Nephron progenitor cell (in vitro differentiated cells): ENCODE measurements at regions not wholly inside any gene's neighbourhood (a gene's known extent, or its start where the extent isn't known, plus 50 kb on each side); places are given as distances from the start of the nearest gene placed in this dataset.

Source experiments
- DNase-seq: peaks from one replicate; pipeline ENCODE4 v3.0.0; 2021
- H3K27ac Mint-ChIP-seq: 2 replicates; pipeline ENCODE4 v1.8.0; 2021; ENCODE audit warnings: mild to moderate bottlenecking, moderate library complexity, mixed read lengths
- H3K27me3 Mint-ChIP-seq: 2 replicates; pipeline ENCODE4 v1.8.0; 2021; ENCODE audit warnings: mild to moderate bottlenecking, low read depth, mixed read lengths; ENCODE audit not compliant: poor library complexity
- H3K36me3 Mint-ChIP-seq: 2 replicates; pipeline ENCODE4 v1.8.0; 2021; ENCODE audit warnings: low read depth, mixed read lengths
- H3K4me1 Mint-ChIP-seq: 2 replicates; pipeline ENCODE4 v1.8.0; 2021; ENCODE audit warnings: mixed read lengths
- H3K4me3 Mint-ChIP-seq: 2 replicates; pipeline ENCODE4 v1.8.0; 2021; ENCODE audit warnings: mild to moderate bottlenecking, moderate library complexity, mixed read lengths
- H3K9me3 Mint-ChIP-seq: 2 replicates; pipeline ENCODE4 v1.8.0; 2021; ENCODE audit warnings: mild to moderate bottlenecking, moderate library complexity, mixed read lengths
- CTCF ChIP-seq: fragments of 200-600 bp; sonication (generic); IDR thresholded peaks from 2 replicates; pipeline ENCODE4 v1.5.0; 2021; ENCODE audit warnings: antibody characterized with exemption

DNA sequence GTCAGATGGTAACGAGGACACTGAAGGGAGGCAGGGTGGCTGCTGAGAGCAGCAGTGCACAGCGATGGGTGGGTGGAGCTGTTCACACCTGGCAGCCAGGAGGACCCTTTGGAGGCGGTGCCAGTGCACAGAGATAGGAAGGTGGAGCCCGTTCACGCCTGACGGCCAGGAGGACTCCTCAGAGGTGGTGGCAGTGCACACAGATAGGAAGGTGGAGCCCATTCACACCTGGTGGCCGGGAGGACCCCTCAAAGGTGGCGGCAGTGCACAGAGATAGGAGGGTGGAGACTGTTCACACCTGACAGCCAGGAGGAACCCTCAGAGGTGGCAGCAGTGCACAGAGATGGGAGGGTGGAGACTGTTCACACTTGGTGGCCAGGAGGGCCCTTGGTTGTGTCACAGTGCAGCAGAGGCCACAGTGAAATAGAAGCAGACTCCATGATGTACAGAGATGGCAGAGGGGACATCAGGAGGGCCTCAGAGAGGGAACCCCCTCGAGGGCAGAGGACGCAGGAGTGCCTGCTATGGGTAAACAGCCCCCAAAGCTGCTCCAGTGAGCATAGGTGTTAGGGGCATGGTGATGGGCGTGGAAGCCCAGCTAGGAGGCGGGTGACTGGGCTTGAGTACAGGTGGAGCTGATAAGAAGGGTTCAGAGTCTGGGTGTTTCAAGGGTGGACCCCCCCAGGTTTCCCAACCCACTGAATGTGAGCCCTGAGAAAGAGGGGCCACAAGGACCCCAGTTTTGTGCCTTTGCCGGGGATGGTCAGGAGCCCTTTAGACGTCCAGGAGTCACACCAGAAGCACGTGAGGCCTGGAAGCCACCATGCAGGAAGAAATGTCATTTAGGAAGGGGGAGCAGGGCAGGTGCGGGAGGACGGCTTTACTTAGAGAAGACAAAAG, 566.7 kb downstream of the BRD1 start:
- no peak for DNase-seq
- TF ChIP-seq CTCF = no peak
- no peaks in the 10 kb centered on the region for H3K36me3 Mint-ChIP-seq
- no peaks in the 10 kb centered on the region for H3K4me1 Mint-ChIP-seq
- no peak overlapping the region for H3K27ac Mint-ChIP-seq
- peaks cover 19% of the 10 kb centered on the region for H3K27me3 Mint-ChIP-seq
- H3K9me3 Mint-ChIP-seq = no peaks in the 10 kb centered on the region
- H3K4me3 Mint-ChIP-seq = no peak overlapping the region

GRCh38 chr22:49259839-49260615, 567.6 kb downstream of the BRD1 start:
- Mint-ChIP-seq H3K27ac (no peak overlapping the region), H3K9me3 (peaks cover under 1% of the 10 kb centered on the region), H3K4me3 (no peak overlapping the region), H3K27me3 (peaks cover 20% of the 10 kb centered on the region), H3K4me1 (no peaks in the 10 kb centered on the region), H3K36me3 (no peaks in the 10 kb centered on the region)
- no peak for TF ChIP-seq CTCF
- no peak for DNase-seq

DNA sequence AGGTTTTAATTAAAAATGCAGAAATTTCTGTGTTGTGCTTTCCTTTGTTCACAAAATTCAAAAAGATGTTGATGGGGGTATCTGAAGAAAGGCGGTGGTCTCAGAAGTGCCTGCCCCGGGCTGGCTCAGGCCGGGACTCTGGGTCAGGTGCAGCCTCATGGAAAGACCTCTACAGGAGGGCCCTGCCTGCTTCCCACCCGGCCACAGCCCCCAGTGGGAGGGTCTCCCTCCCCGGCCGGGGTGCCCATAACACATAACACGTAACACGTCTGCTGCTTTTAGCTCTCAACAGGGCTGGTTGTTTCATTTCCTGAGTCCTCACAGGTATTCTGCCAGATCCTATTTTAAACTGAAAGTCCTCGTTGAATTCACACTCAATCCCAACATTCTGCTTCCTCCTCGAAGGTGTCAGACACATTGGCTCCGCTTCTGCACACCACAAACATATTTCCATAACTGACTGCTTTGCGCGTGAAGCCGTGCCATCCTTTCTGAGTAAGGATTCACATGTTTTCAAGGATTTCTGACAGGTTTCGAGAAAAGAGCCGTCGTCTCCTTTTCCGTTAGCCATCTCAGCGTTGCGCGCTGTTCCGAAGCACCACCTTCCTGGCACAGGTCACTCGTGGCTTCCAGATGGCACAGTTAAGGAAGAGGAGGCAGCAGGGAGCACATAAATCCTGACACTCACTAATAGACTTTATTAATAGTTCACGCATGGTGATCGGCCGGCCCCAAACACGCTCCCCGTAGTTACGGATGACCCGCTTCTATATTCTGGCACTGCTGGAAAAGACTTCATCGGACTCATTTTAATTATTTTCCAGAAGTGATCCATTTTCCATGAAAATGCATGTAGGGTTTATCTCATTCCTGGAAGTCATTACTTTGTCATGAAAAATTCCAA, 569.3 kb downstream of the BRD1 start:
- peaks cover 11% of the 10 kb centered on the region for H3K9me3 Mint-ChIP-seq
- no peak for DNase-seq
- no peak for TF ChIP-seq CTCF
- H3K27ac Mint-ChIP-seq = no peak overlapping the region
- H3K4me3 Mint-ChIP-seq = no peak overlapping the region
- H3K36me3 Mint-ChIP-seq = no peaks in the 10 kb centered on the region
- H3K27me3 Mint-ChIP-seq = peaks cover 14% of the 10 kb centered on the region
- H3K4me1 Mint-ChIP-seq = no peaks in the 10 kb centered on the region

DNA sequence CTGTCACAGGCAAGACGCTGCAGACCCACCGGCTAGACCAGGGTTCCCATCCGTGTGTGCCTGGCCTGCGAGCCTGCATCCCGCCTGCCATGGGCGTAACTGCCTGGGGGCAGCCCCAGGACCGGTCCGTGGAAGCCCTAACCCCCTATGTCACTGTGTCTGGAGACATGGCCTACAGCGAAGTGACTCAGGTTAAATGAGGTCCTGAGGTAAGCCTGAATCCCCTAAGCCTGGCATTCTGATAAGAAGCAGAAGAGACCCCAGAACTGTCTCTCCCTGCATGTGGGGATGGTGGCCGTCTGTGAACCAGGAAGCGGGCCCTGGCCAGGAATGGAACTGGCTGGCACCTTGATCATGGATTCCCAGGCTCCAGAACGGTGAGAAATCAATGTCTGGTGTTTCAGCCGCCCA, 570.1 kb downstream of the BRD1 start:
- Mint-ChIP-seq H3K36me3 (no peaks in the 10 kb centered on the region), H3K4me1 (no peaks in the 10 kb centered on the region), H3K4me3 (no peak overlapping the region), H3K27me3 (peaks cover 15% of the 10 kb centered on the region), H3K27ac (no peak overlapping the region), H3K9me3 (peaks cover 11% of the 10 kb centered on the region)
- no peak for TF ChIP-seq CTCF
- no peak for DNase-seq

DNA sequence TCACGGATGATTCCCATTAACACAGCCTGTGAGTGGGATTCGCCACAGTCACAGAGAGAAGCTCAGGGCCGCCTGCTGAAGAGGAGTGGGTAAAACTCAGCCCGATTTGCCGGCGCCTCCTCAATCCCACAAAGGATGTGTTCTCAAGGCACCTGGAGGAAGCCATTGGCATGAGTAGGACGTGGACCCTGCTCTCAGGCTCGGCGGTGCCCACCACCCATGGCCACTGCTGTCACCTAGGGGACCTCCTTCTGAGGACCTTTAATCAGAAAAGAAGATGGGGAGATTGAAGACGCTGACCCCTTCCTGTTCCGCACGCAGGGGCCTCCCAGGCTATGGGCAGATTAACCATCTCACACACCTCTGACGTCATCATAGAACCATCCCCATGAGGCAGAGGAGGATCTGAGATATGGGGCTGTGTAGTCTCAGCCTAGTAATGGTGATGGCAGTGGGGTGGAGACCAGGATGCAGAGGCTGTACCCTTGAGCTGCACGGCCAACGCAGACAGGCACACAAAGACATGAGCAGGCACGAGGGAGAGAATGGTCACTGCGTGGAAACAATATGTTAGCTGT, 571.8 kb downstream of the BRD1 start:
- peaks cover 18% of the 10 kb centered on the region for H3K27me3 Mint-ChIP-seq
- H3K4me3 Mint-ChIP-seq = no peak overlapping the region
- H3K9me3 Mint-ChIP-seq = peaks cover 11% of the 10 kb centered on the region
- H3K27ac Mint-ChIP-seq = no peak overlapping the region
- no peaks in the 10 kb centered on the region for H3K4me1 Mint-ChIP-seq
- no peak for TF ChIP-seq CTCF
- no peaks in the 10 kb centered on the region for H3K36me3 Mint-ChIP-seq
- DNase-seq = no peak
